Esophagus muscularis mucosa (tissue), 4 donors: ENCODE measurements at regions not wholly inside any gene's neighbourhood (a gene's known extent, or its start where the extent isn't known, plus 50 kb on each side); places are given as distances from the start of the nearest gene placed in this dataset.

Experiments used
- DNase-seq: peaks from one replicate; pipeline ENCODE4 v3.0.0-alpha.2; 2017; ENCODE audit errors: extremely low spot score
- H3K27ac ChIP-seq, 4 donors: fragments of 200-600 bp; sonication (generic); replicated peaks in 1 of 4; 1 replicate in 3 of 4; 2 replicates in 1 of 4; pipeline ENCODE4 v1.5.1; 2016 to 2019; ENCODE audit warnings: mild to moderate bottlenecking in 1 of 4
- H3K27me3 ChIP-seq, 4 donors: fragments of 200-600 bp; sonication (generic); one replicate each; pipeline versions ENCODE4 v1.5.1 to v1.6.0; 2016 to 2019
- H3K36me3 ChIP-seq, 4 donors: fragments of 200-600 bp; sonication (generic); one replicate each; pipeline ENCODE4 v1.5.1; 2016 to 2019
- H3K4me1 ChIP-seq, 4 donors: fragments of 200-600 bp; sonication (generic); one replicate each; pipeline ENCODE4 v1.5.1; 2016 to 2019
- H3K4me3 ChIP-seq, 4 donors: fragments of 200-600 bp; sonication (generic); 1 replicate in 2 of 4; 2 replicates in 2 of 4; pipeline ENCODE4 v1.5.1; 2016 to 2019; ENCODE audit warnings: mild to moderate bottlenecking in 4 of 4, moderate library complexity in 1 of 4
- H3K9me3 ChIP-seq, 4 donors: fragments of 200-600 bp; sonication (generic); 1 replicate in 3 of 4; 2 replicates in 1 of 4; pipeline ENCODE4 v1.5.1; 2016 to 2019
- EP300 ChIP-seq: sonication (generic); formaldehyde crosslinking; IDR thresholded peaks from one replicate; pipeline ENCODE4 v1.6.1; 2017; ENCODE audit warnings: antibody characterized with exemption
- POLR2A ChIP-seq: fragments of 450-650 bp; IDR thresholded peaks from one replicate; pipeline ENCODE4 v1.6.1; 2017; ENCODE audit warnings: antibody characterized with exemption, moderate library complexity, mild to moderate bottlenecking, low read depth
- POLR2AphosphoS5 ChIP-seq, 2 donors: sonication (generic); formaldehyde crosslinking; IDR thresholded peaks; one replicate each; pipeline ENCODE4 v1.6.1; 2017; ENCODE audit warnings: antibody characterized with exemption in 2 of 2
- WGBS: methylation state at CpG from one replicate; pipeline ENCODE4 v1.1.5; 2018; 5-methylcytosine and 5-hydroxymethylcytosine counted together
- intact Hi-C: fragments of 100-400 bp; cut with DNase I; formaldehyde crosslinking; loops from one replicate; pipeline ENCODE4 v1.15.1; 2023
- TF ChIP-seq, protein P1 (sequence below), 3 experiments: fragments of 200-600 bp in 2 of 3; fragments of 450-650 bp in 1 of 3; sonication (generic) in 2 of 3; IDR thresholded peaks; one replicate each; pipeline ENCODE4 v1.5.1; 2017 to 2019; ENCODE audit warnings: antibody characterized with exemption in 3 of 3, mild to moderate bottlenecking in 2 of 3, moderate library complexity in 1 of 3

DNA sequence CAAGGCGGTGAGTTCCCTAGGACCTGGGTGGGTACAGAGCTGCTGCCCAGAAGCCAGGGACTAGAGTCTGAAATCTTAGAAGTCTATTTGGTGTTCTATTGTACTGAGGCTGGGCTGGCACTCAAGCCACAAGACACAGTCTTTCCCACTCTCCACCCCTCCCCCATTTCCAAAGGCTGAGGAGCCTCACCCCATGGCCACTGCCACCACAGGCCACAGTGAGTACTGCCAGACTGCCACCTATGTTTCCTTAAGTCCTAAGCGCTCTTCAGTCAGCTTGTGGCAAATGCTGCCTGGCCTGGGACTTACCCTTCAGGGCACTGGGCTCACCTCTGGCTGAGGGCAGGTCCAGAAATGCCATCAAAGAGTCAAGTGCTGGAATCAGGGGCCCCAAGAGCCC lies 469.3 kb downstream of the HAO1 start:
- TF ChIP-seq POLR2A (no peak), EP300 (no peak), POLR2AphosphoS5 (IDR thresholded peaks at IDR 0.05) (no peak)
- TF ChIP-seq, protein P1, sequence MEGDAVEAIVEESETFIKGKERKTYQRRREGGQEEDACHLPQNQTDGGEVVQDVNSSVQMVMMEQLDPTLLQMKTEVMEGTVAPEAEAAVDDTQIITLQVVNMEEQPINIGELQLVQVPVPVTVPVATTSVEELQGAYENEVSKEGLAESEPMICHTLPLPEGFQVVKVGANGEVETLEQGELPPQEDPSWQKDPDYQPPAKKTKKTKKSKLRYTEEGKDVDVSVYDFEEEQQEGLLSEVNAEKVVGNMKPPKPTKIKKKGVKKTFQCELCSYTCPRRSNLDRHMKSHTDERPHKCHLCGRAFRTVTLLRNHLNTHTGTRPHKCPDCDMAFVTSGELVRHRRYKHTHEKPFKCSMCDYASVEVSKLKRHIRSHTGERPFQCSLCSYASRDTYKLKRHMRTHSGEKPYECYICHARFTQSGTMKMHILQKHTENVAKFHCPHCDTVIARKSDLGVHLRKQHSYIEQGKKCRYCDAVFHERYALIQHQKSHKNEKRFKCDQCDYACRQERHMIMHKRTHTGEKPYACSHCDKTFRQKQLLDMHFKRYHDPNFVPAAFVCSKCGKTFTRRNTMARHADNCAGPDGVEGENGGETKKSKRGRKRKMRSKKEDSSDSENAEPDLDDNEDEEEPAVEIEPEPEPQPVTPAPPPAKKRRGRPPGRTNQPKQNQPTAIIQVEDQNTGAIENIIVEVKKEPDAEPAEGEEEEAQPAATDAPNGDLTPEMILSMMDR (IDR thresholded peaks at IDR 0.05) = no peak
- H3K27me3 ChIP-seq = no peaks in the 10 kb centered on the region
- intact Hi-C loops = no loop called here
- no peak overlapping the region for H3K27ac ChIP-seq
- WGBS = 44% methylated on average over 2 of the region's 2 CpGs
- H3K4me3 ChIP-seq = no peak overlapping the region
- no peaks in the 10 kb centered on the region for H3K4me1 ChIP-seq
- H3K9me3 ChIP-seq = peaks cover 0 to 3% (median 0%) of the 10 kb centered on the region in 4 donors
- no peak for DNase-seq
- no peaks in the 10 kb centered on the region for H3K36me3 ChIP-seq

DNA sequence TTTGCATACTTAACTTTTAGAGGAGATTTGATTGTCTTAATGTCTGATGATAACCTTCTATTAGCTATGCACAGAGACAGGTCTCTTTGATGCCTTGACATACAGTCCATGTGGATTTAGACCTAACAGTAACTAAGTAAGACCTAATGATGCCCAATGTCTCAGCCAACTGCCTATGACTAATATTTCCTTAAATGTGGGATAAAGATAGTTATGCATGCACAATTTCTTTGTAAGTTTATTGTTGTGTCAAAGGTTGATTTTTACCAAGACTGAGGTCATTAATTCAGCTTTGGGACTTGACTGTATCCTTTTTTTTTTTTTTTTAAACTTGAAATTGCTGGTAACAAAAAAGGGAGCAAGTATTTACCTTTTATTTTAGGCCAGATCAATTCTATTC lies 450.0 kb downstream of the HAO1 start:
- Histone ChIP-seq H3K36me3 (no peaks in the 10 kb centered on the region), H3K4me3 (no peak overlapping the region), H3K27me3 (no peaks in the 10 kb centered on the region), H3K27ac (no peak overlapping the region), H3K4me1 (no peaks in the 10 kb centered on the region), H3K9me3 (peaks cover 0 to 12% (median 2%) of the 10 kb centered on the region in 4 donors)
- no peak for DNase-seq
- TF ChIP-seq, protein P1 (IDR thresholded peaks at IDR 0.05) = no peak
- intact Hi-C loops = no loop called here

DNA sequence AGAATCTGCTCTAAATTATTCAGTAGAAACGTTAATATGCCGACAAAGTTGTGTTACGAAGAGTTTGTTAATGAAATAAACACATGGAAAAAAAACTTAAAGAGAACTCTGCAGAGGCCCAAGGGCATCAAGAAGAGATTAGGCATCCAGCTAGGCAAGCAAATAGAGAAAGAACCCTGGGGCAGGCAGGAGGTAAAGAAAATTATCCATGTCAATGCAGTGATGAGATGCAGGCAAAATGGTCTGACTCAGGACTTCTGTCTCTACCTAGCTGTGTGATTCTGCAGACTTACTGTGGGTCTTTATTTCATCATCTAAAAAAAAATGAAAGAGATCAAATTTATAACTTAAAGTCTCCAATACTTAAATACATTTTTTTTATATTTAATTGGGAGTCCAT lies 448.0 kb downstream of the HAO1 start:
- no peaks in the 10 kb centered on the region for H3K36me3 ChIP-seq
- 80% methylated on average over 3 of the region's 3 CpGs for WGBS

DNA sequence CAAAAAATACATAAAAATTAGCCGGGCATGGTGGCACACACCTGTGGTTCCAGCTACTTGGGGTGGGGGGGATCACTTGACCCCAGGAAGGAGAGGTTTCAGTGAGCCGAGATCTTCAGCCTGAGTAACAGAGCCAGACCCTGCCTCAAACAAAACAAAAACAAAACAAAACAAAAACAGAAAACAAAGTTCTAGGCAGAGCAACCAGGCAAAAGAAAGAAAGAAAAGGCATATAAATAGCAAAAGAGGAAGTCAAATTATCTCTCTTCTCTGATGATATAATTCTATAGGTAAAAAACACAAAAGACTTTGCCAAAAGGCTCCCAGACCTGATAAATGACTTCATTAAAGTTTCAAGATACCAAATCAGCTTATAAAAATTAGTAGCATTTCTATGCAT lies 446.9 kb downstream of the HAO1 start:
- 100% methylated on average over 2 of the region's 2 CpGs for WGBS
- Histone ChIP-seq H3K4me3 (no peak overlapping the region), H3K27me3 (no peaks in the 10 kb centered on the region), H3K9me3 (peaks cover 0 to 12% (median 2%) of the 10 kb centered on the region in 4 donors), H3K27ac (no peak overlapping the region), H3K4me1 (no peaks in the 10 kb centered on the region), H3K36me3 (no peaks in the 10 kb centered on the region)
- intact Hi-C loops = no loop called here
- TF ChIP-seq POLR2AphosphoS5 (IDR thresholded peaks at IDR 0.05) (no peak), EP300 (no peak), POLR2A (no peak)
- TF ChIP-seq, protein P1 (IDR thresholded peaks at IDR 0.05) = no peak
- DNase-seq = no peak

More for the DNA sequence above, 448.0 kb downstream of the HAO1 start:
- Histone ChIP-seq H3K27ac (no peak overlapping the region), H3K9me3 (peaks cover 0 to 12% (median 2%) of the 10 kb centered on the region in 4 donors), H3K27me3 (no peaks in the 10 kb centered on the region), H3K4me1 (no peaks in the 10 kb centered on the region), H3K4me3 (no peak overlapping the region)
- TF ChIP-seq EP300 = no peak
- no peak for DNase-seq
- intact Hi-C loops = no loop called here

DNA sequence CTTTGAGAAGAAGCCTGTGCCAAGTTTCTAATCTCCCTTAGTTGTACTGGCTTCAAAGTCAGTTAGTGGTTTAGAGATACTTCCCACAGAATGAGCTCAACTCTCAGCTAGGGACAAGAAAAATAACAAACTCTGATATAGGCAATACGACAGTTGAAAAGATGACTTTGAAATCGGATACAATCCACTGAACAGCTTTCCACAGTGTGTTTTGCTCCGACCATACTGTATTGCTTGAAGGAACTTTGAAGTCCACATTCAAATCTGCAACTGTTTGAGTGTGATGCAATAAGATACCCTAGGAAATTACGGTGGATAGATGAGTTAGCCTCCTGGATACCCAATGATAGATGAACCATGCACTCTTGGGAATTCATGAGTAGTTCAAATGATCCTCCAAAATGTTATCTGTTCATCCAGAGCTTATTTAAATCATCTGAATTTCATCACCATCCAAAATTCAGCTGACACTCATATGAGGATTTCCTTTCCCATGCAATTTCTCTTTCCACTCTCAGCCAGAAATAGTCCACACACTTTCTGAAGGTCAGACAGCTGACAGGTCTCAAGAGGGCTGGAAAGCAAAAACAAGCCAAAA lies 443.8 kb downstream of the HAO1 start:
- Histone ChIP-seq H3K27me3 (no peaks in the 10 kb centered on the region), H3K36me3 (no peaks in the 10 kb centered on the region), H3K4me3 (no peak overlapping the region), H3K9me3 (peaks cover 0 to 12% (median 2%) of the 10 kb centered on the region in 4 donors), H3K4me1 (no peaks in the 10 kb centered on the region), H3K27ac (no peak overlapping the region)
- 57% methylated on average over 4 of the region's 4 CpGs for WGBS
- TF ChIP-seq, protein P1 (IDR thresholded peaks at IDR 0.05) = no peak
- TF ChIP-seq EP300 (no peak), POLR2AphosphoS5 (IDR thresholded peaks at IDR 0.05) (no peak), POLR2A (no peak)
- DNase-seq = no peak
- intact Hi-C loops = no loop called here
